ENCODE measurements at regions not wholly inside any gene's neighbourhood (a gene's known extent, or its start where the extent isn't known, plus 50 kb on each side); places are given as distances from the start of the nearest gene placed in this dataset.

GRCh38 chr5:61702784-61703183 is 370.7 kb downstream of the ZSWIM6 start:
- H3K36me3 ChIP-seq (ENCODE audit: insufficient read depth, low read depth, low read length), result no peaks in the 10 kb centered on the region
- H3K27ac ChIP-seq (ENCODE audit: low read length), result no peak overlapping the region
- H3K4me3 ChIP-seq (ENCODE audit: low read length), result no peak overlapping the region
- H3K4me1 ChIP-seq (ENCODE audit: insufficient read depth, low read length), result 0 out of 2 replicates have a peak, but pooled peaks cover 2% of the 10 kb centered on the region
- H3K9me3 ChIP-seq (ENCODE audit: insufficient read depth, low read depth, low read length), result no peaks in the 10 kb centered on the region
- no peaks in the 10 kb centered on the region; the same call in 1 of the 2 replicates for H3K27me3 ChIP-seq (ENCODE audit: insufficient read depth, low read length)
- no peak overlapping the region for H3K9ac ChIP-seq (ENCODE audit: low read depth, low read length)

DNA sequence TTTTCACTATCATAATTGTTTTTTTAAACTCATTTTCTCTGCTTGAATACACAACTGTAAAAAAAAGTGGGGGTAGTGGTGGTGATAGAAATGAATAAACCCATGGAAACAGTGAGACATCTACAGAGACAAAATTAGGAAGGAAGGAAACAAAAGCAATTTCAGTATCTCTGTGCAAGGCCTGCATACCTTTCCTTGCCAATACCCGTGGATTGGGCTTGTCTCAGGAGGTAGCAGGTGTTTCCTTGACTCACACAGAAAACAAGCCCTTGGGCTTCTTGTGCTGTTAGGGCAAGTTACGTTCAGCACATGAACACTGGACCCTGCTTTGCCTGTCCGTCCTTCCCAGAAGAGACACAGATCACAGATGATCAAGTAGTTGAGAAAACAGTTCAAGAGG is 372.2 kb downstream of the ZSWIM6 start:
- no peak overlapping the region for H3K9ac ChIP-seq (ENCODE audit: low read depth, low read length)
- no peak overlapping the region for H3K4me3 ChIP-seq (ENCODE audit: low read length)
- no peaks in the 10 kb centered on the region for H3K36me3 ChIP-seq (ENCODE audit: insufficient read depth, low read depth, low read length)
- no peaks in the 10 kb centered on the region for H3K9me3 ChIP-seq (ENCODE audit: insufficient read depth, low read depth, low read length)
- no peaks in the 10 kb centered on the region for H3K4me1 ChIP-seq (ENCODE audit: insufficient read depth, low read length)
- no peaks in the 10 kb centered on the region; the same call in 1 of the 2 replicates for H3K27me3 ChIP-seq (ENCODE audit: insufficient read depth, low read length)
- H3K27ac ChIP-seq (ENCODE audit: low read length), result no peak overlapping the region

DNA sequence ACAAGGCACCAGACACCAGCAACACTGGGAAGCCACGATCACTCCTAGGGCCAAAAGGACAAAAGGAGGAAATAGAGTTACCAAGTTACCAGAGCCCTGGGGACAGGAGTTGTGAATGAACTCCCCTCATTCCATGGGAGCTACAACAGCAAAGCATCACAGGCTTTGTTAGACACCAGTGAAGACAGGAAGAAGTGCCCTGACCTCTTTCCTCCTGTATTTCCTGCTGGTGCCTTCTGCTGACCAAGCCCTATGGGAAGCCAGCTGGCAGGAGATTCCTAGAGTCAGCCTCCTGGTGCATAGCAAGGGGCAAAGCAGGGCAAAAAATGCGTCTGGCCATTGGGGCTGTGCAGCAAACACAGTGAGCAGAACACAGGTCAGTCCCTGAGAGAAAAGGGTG is 374.7 kb downstream of the ZSWIM6 start:
- Histone ChIP-seq H3K9ac (ENCODE audit: low read depth, low read length) (no peak overlapping the region), H3K9me3 (ENCODE audit: insufficient read depth, low read depth, low read length) (no peaks in the 10 kb centered on the region), H3K4me3 (ENCODE audit: low read length) (no peak overlapping the region), H3K27me3 (ENCODE audit: insufficient read depth, low read length) (no peaks in the 10 kb centered on the region; the same call in 1 of the 2 replicates), H3K27ac (ENCODE audit: low read length) (no peak overlapping the region), H3K4me1 (ENCODE audit: insufficient read depth, low read length) (no peaks in the 10 kb centered on the region), H3K36me3 (ENCODE audit: insufficient read depth, low read depth, low read length) (no peaks in the 10 kb centered on the region)

- Histone ChIP-seq H3K9me3 (ENCODE audit: insufficient read depth, low read depth, low read length) (peaks cover 3% of the 10 kb centered on the region; the same call in 1 of the 2 replicates), H3K4me1 (ENCODE audit: insufficient read depth, low read length) (peaks cover 9% of the 10 kb centered on the region; the same call in 1 of the 2 replicates), H3K27ac (ENCODE audit: low read length) (no peak overlapping the region), H3K36me3 (ENCODE audit: insufficient read depth, low read depth, low read length) (no peaks in the 10 kb centered on the region), H3K4me3 (ENCODE audit: low read length) (no peak overlapping the region), H3K27me3 (ENCODE audit: insufficient read depth, low read length) (no peaks in the 10 kb centered on the region), H3K9ac (ENCODE audit: low read depth, low read length) (no peak overlapping the region)
Measured at GRCh38 chr5:61719124-61719523, 387.1 kb downstream of the ZSWIM6 start.

- H3K9ac ChIP-seq (ENCODE audit: low read depth, low read length), result no peak overlapping the region
- peaks cover 9% of the 10 kb centered on the region; the same call in 1 of the 2 replicates for H3K4me1 ChIP-seq (ENCODE audit: insufficient read depth, low read length)
- H3K4me3 ChIP-seq (ENCODE audit: low read length), result no peak overlapping the region
- H3K36me3 ChIP-seq (ENCODE audit: insufficient read depth, low read depth, low read length), result no peaks in the 10 kb centered on the region
- H3K27me3 ChIP-seq (ENCODE audit: insufficient read depth, low read length), result no peaks in the 10 kb centered on the region
- peaks cover 3% of the 10 kb centered on the region; the same call in 1 of the 2 replicates for H3K9me3 ChIP-seq (ENCODE audit: insufficient read depth, low read depth, low read length)
- no peak overlapping the region for H3K27ac ChIP-seq (ENCODE audit: low read length)
Measured at GRCh38 chr5:61720829-61721228, 388.8 kb downstream of the ZSWIM6 start.

- Histone ChIP-seq H3K36me3 (ENCODE audit: insufficient read depth, low read depth, low read length) (no peaks in the 10 kb centered on the region), H3K4me1 (ENCODE audit: insufficient read depth, low read length) (no peaks in the 10 kb centered on the region), H3K9ac (ENCODE audit: low read depth, low read length) (no peak overlapping the region), H3K27me3 (ENCODE audit: insufficient read depth, low read length) (no peaks in the 10 kb centered on the region), H3K9me3 (ENCODE audit: insufficient read depth, low read depth, low read length) (peaks cover 3% of the 10 kb centered on the region; the same call in 1 of the 2 replicates), H3K27ac (ENCODE audit: low read length) (no peak overlapping the region), H3K4me3 (ENCODE audit: low read length) (no peak overlapping the region)
Measured at GRCh38 chr5:61724102-61724501, 392.0 kb downstream of the ZSWIM6 start.

DNA sequence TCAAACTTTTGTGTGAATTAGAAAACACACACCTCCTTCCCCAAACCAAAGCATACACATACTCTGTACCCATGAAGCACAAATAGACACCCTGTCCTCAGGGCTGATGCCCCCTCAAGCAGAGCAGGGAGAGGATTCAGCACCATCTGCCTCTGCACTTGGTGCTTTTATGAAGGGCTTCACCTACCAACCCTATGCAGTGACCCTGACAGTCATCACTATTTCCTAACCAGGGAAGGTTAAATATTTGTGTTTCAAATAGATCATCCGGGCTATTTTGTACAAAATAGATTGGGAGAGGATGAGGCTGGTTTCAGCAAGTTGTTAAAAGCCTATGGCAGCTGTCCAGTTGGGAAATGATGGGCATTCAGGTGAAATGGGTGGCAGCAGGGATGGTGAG is 396.2 kb downstream of the ZSWIM6 start:
- no peak overlapping the region for H3K9ac ChIP-seq (ENCODE audit: low read depth, low read length)
- peaks cover 13% of the 10 kb centered on the region for H3K27me3 ChIP-seq (ENCODE audit: insufficient read depth, low read length)
- H3K4me3 ChIP-seq (ENCODE audit: low read length), result no peak overlapping the region
- H3K27ac ChIP-seq (ENCODE audit: low read length), result no peak overlapping the region
- peaks cover 8% of the 10 kb centered on the region for H3K4me1 ChIP-seq (ENCODE audit: insufficient read depth, low read length)
- H3K9me3 ChIP-seq (ENCODE audit: insufficient read depth, low read depth, low read length), result no peaks in the 10 kb centered on the region
- H3K36me3 ChIP-seq (ENCODE audit: insufficient read depth, low read depth, low read length), result no peaks in the 10 kb centered on the region

DNA sequence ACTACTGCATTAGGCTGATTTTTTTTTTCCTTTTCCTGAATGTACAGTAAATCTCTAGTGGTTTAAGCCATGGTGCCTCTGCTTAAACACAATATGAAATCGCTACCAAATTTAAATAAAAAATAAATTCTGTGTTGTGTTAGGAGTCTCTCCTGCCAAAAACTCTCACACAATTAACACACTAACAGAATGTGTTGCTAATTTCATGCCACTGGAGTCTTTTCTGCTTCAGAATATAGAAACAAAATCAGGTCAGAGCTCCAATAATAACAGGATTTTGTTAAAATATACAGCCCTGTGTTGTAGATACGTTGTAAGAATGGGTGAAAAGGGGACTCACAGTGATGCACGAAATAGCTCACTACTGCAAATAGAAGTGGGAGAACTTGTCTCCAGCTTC is 398.8 kb downstream of the ZSWIM6 start:
- Histone ChIP-seq H3K27ac (ENCODE audit: low read length) (no peak overlapping the region), H3K9me3 (ENCODE audit: insufficient read depth, low read depth, low read length) (no peaks in the 10 kb centered on the region), H3K27me3 (ENCODE audit: insufficient read depth, low read length) (peaks cover 13% of the 10 kb centered on the region), H3K9ac (ENCODE audit: low read depth, low read length) (no peak overlapping the region; the same call in 1 of the 2 replicates), H3K36me3 (ENCODE audit: insufficient read depth, low read depth, low read length) (no peaks in the 10 kb centered on the region), H3K4me3 (ENCODE audit: low read length) (no peak overlapping the region), H3K4me1 (ENCODE audit: insufficient read depth, low read length) (peaks cover 8% of the 10 kb centered on the region)

DNA sequence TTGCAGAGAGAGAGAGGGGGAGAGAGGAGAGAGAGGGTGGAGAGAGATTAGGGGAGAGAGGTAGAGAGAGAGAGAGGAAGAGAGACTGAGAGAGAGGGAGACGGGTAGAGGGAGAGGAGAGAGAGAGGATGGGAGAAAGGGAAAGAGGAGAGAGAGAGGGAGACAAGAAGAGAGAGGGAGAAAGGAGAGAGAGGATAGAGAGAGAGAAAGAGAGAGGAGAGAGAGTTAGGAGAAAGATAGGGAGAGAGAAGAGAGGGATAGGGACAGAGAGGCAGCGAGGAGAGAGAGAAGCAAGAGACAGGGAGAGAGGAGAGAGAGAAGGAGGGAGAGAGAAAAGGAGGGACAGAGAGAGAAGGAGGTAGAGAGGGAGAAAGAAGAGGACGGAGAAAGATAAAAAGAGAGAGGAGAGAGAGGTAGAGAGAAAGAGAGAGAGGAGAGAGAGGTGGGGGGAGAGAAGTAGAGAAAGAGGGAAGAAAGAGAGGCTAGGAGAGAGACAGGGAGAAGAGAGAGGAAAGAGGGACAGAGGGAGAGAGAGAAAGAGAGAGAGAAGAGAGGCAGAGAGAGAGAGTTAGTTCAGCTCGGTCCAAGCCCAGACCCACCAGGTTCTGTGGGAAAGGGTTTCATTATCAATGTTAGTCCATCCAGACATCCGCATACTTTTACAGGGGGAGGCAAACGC is 399.3 kb downstream of the ZSWIM6 start:
- no peaks in the 10 kb centered on the region for H3K36me3 ChIP-seq (ENCODE audit: insufficient read depth, low read depth, low read length)

DNA sequence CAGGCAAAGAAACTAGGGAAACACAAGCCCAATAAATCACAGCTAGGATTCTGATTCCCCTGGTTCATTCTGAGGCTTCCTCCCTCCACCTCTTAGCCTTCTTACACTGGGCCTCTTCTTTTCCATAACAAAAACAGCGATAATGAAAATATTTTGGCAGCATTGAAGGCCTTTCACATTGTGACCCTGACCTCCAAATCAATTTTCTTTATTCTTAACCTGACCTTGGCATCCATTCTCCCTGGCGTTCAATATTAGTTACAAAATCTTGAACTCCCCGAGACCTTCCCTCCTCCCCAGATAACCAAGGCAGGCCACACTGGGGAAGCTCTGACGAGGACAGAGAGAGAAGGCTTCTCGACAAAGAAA is 399.9 kb downstream of the ZSWIM6 start:
- peak overlapping the region; percentile 48; the same call in 1 of the 2 replicates for H3K4me3 ChIP-seq (ENCODE audit: low read length)
- H3K9me3 ChIP-seq (ENCODE audit: insufficient read depth, low read depth, low read length), result no peaks in the 10 kb centered on the region
- H3K27ac ChIP-seq (ENCODE audit: low read length), result no peak overlapping the region
- peaks cover 16% of the 10 kb centered on the region for H3K4me1 ChIP-seq (ENCODE audit: insufficient read depth, low read length)
- H3K36me3 ChIP-seq (ENCODE audit: insufficient read depth, low read depth, low read length), result no peaks in the 10 kb centered on the region
- peaks cover 13% of the 10 kb centered on the region for H3K27me3 ChIP-seq (ENCODE audit: insufficient read depth, low read length)
- no peak overlapping the region; the same call in 1 of the 2 replicates for H3K9ac ChIP-seq (ENCODE audit: low read depth, low read length)

More for the DNA sequence above, 399.3 kb downstream of the ZSWIM6 start:
- Histone ChIP-seq H3K9me3 (ENCODE audit: insufficient read depth, low read depth, low read length) (no peaks in the 10 kb centered on the region), H3K9ac (ENCODE audit: low read depth, low read length) (no peak overlapping the region; the same call in 1 of the 2 replicates), H3K4me1 (ENCODE audit: insufficient read depth, low read length) (peaks cover 13% of the 10 kb centered on the region), H3K27ac (ENCODE audit: low read length) (no peak overlapping the region), H3K27me3 (ENCODE audit: insufficient read depth, low read length) (peaks cover 13% of the 10 kb centered on the region), H3K4me3 (ENCODE audit: low read length) (peak overlapping the region; percentile 48; the same call in 1 of the 2 replicates)

DNA sequence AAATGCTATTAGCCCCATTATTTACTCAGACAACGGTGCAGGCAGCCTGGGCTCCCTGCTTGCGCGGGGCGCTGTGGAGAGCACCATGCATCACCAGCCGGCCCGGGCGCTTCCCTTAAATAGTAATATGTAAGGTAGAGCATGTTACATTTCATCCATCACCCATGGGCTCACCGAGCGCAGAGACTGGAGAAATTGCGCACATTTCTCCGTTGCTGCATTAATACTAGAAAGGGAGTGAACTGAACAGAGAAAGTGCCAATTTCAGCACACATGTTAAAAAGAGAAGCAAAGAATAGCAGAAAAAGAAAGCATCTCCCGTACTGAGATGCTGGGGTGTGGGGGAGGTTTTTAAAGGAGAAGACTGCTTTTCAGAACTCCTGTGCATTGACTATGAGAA is 400.3 kb downstream of the ZSWIM6 start:
- H3K27ac ChIP-seq (ENCODE audit: low read length), result no peak overlapping the region
- H3K4me3 ChIP-seq (ENCODE audit: low read length), result peak overlapping the region; percentile 48; the same call in 1 of the 2 replicates
- no peaks in the 10 kb centered on the region for H3K9me3 ChIP-seq (ENCODE audit: insufficient read depth, low read depth, low read length)
- H3K27me3 ChIP-seq (ENCODE audit: insufficient read depth, low read length), result peaks cover 13% of the 10 kb centered on the region
- H3K4me1 ChIP-seq (ENCODE audit: insufficient read depth, low read length), result peaks cover 16% of the 10 kb centered on the region
- H3K36me3 ChIP-seq (ENCODE audit: insufficient read depth, low read depth, low read length), result no peaks in the 10 kb centered on the region
- peak overlapping the region; percentile 32; the same call in 1 of the 2 replicates for H3K9ac ChIP-seq (ENCODE audit: low read depth, low read length)

GRCh38 chr5:61732796-61733195 is 400.7 kb downstream of the ZSWIM6 start:
- Histone ChIP-seq H3K36me3 (ENCODE audit: insufficient read depth, low read depth, low read length) (no peaks in the 10 kb centered on the region), H3K4me1 (ENCODE audit: insufficient read depth, low read length) (peaks cover 16% of the 10 kb centered on the region), H3K4me3 (ENCODE audit: low read length) (peak overlapping the region; percentile 48; the same call in 1 of the 2 replicates), H3K27ac (ENCODE audit: low read length) (no peak overlapping the region), H3K9me3 (ENCODE audit: insufficient read depth, low read depth, low read length) (no peaks in the 10 kb centered on the region), H3K27me3 (ENCODE audit: insufficient read depth, low read length) (peaks cover 13% of the 10 kb centered on the region), H3K9ac (ENCODE audit: low read depth, low read length) (no peak overlapping the region)

Data from iPS-20b (cell line).